HG03521 (cell line): ENCODE measurements at regions not wholly inside any gene's neighbourhood (a gene's known extent, or its start where the extent isn't known, plus 50 kb on each side); places are given as distances from the start of the nearest gene placed in this dataset.
"Not testable (repeated sequence)": the region's sequence is repeated elsewhere in the genome, so short reads cannot be mapped to it uniquely, and the experiment has no call there.

Experiments
- ATAC-seq: cut with Tn5 transposase; IDR thresholded peaks from one replicate; pipeline ENCODE4 v1.9.1; 2021; ENCODE audit warnings: mild to moderate bottlenecking, moderate library complexity; ENCODE audit not compliant: unreplicated experiment

- no peak for ATAC-seq
These were observed 1092.0 kb upstream of the LRRTM1 start for GRCh38 chr2:81396417-81397019.

GRCh38 chr2:81395746-81396145 is 1091.2 kb upstream of the LRRTM1 start:
- no peak for ATAC-seq

GRCh38 chr2:81389203-81389602 is 1084.7 kb upstream of the LRRTM1 start:
- no peak for ATAC-seq

GRCh38 chr2:81363800-81364199 is 1059.2 kb upstream of the LRRTM1 start:
- no peak for ATAC-seq

- ATAC-seq, result not testable (repeated sequence)
These were observed 1057.9 kb upstream of the LRRTM1 start for GRCh38 chr2:81362468-81362867.

GRCh38 chr2:81355436-81355835 is 1050.9 kb upstream of the LRRTM1 start:
- ATAC-seq, result no peak

- no peak for ATAC-seq
These were observed 1029.5 kb upstream of the LRRTM1 start for GRCh38 chr2:81334046-81334445.

- no peak for ATAC-seq
These were observed 1024.4 kb upstream of the LRRTM1 start for GRCh38 chr2:81328968-81329367.

- no peak for ATAC-seq
These were observed 1023.4 kb upstream of the LRRTM1 start for GRCh38 chr2:81327911-81328310.

- no peak for ATAC-seq
These were observed 1019.5 kb upstream of the LRRTM1 start for GRCh38 chr2:81324046-81324445.

GRCh38 chr2:81304154-81304830 is 999.7 kb upstream of the LRRTM1 start:
- no peak for ATAC-seq

- no peak for ATAC-seq
These were observed 998.8 kb upstream of the LRRTM1 start for GRCh38 chr2:81303321-81303720.

- ATAC-seq, result no peak
These were observed 995.3 kb upstream of the LRRTM1 start for GRCh38 chr2:81299841-81300240.

GRCh38 chr2:81290846-81291245 is 986.3 kb upstream of the LRRTM1 start:
- ATAC-seq, result no peak

- ATAC-seq, result no peak
These were observed 978.5 kb upstream of the LRRTM1 start for GRCh38 chr2:81283081-81283480.

- no peak for ATAC-seq
These were observed 977.7 kb upstream of the LRRTM1 start for GRCh38 chr2:81282151-81282769.

GRCh38 chr2:81276595-81276994 is 972.0 kb upstream of the LRRTM1 start:
- ATAC-seq, result no peak

- no peak for ATAC-seq
These were observed 961.6 kb upstream of the LRRTM1 start for GRCh38 chr2:81266106-81266505.

- ATAC-seq, result no peak
These were observed 959.4 kb upstream of the LRRTM1 start for GRCh38 chr2:81263989-81264388.

- ATAC-seq, result no peak
These were observed 955.8 kb upstream of the LRRTM1 start for GRCh38 chr2:81260320-81260719.

GRCh38 chr2:81250270-81250669 is 945.7 kb upstream of the LRRTM1 start:
- no peak for ATAC-seq

GRCh38 chr2:81249152-81249551 is 944.6 kb upstream of the LRRTM1 start:
- ATAC-seq, result no peak
